ENCODE measurements at regions not wholly inside any gene's neighbourhood (a gene's known extent, or its start where the extent isn't known, plus 50 kb on each side); places are given as distances from the start of the nearest gene placed in this dataset.

GRCh38 chr6:139960671-139961070 is 586.2 kb upstream of the CITED2 start:
- TF ChIP-seq CTCF (conservative IDR thresholded peaks at IDR 0.05; ENCODE audit: low read depth, low read length) (no peak), EZH2 (IDR thresholded peaks at IDR 0.05; ENCODE audit: borderline replicate concordance, low read depth, low read length, poor library complexity, severe bottlenecking) (no peak)

Measured in A673 (cell line).